A673 (cell line): ENCODE measurements at regions not wholly inside any gene's neighbourhood (a gene's known extent, or its start where the extent isn't known, plus 50 kb on each side); places are given as distances from the start of the nearest gene placed in this dataset.

ENCODE experiments used
- CTCF ChIP-seq: fragments of 300-800, 200-600 bp; sonication (generic); conservative IDR thresholded peaks from 2 replicates; pipeline ENCODE4 v1.5.1; 2017; ENCODE audit warnings: low read depth, mild to moderate bottlenecking, antibody characterized with exemption, low read length, moderate library complexity, mixed read lengths
- EZH2 ChIP-seq: fragments of 200-600 bp; sonication (generic); IDR thresholded peaks from 2 replicates; pipeline ENCODE4 v1.6.1; 2017; ENCODE audit warnings: borderline replicate concordance, low read depth, mild to moderate bottlenecking, mixed read lengths, antibody characterized with exemption, low read length; ENCODE audit not compliant: poor library complexity, severe bottlenecking

GRCh38 chr18:61653823-61654551 lies 238.8 kb downstream of the RNF152 start:
- TF ChIP-seq CTCF (no peak), EZH2 (no peak)
